CD4-positive, alpha-beta memory T cell (primary cell): ENCODE measurements at regions not wholly inside any gene's neighbourhood (a gene's known extent, or its start where the extent isn't known, plus 50 kb on each side); places are given as distances from the start of the nearest gene placed in this dataset.
"Not testable (repeated sequence)": the region's sequence is repeated elsewhere in the genome, so short reads cannot be mapped to it uniquely, and the experiment has no call there.

Experiments
- CTCF ChIA-PET: fragments of 350-600 bp; sonication (Branson Sonifier 250); formaldehyde crosslinking; loops from one replicate; lab custom pipeline; 2021; ENCODE audit warnings: inconsistent platforms; ENCODE audit not compliant: partially characterized antibody; lab: Charles Lee
- POLR2A ChIA-PET: fragments of 350-600 bp; sonication (Branson Sonifier 250); formaldehyde crosslinking; loops from one replicate; lab custom pipeline; 2021; ENCODE audit not compliant: partially characterized antibody; lab: Charles Lee
- DNase-seq, 5 donors: peaks; one replicate each; pipeline versions ENCODE4 v3.0.0 to v3.0.0-alpha.2; 2020 to 2022; ENCODE audit warnings: mixed read lengths in 1 of 5
- H3K27ac ChIP-seq: one replicate; pipeline ENCODE4 v1.7.0; 2013; ENCODE audit warnings: low read depth, low read length
- H3K27me3 ChIP-seq: 2 replicates; pipeline ENCODE4 v1.7.0; 2013; ENCODE audit warnings: mild to moderate bottlenecking, low read length, moderate library complexity; ENCODE audit not compliant: insufficient read depth
- H3K36me3 ChIP-seq: 2 replicates; pipeline ENCODE4 v1.7.0; 2013; ENCODE audit warnings: mild to moderate bottlenecking, low read length, moderate library complexity; ENCODE audit not compliant: insufficient read depth
- H3K4me1 ChIP-seq: 2 replicates; pipeline ENCODE4 v1.7.0; 2013; ENCODE audit warnings: mild to moderate bottlenecking, low read length, moderate library complexity; ENCODE audit not compliant: insufficient read depth
- H3K4me3 ChIP-seq, 2 donors: one replicate each; pipeline ENCODE4 v1.7.0; 2013; ENCODE audit warnings: low read length in 2 of 2, mild to moderate bottlenecking in 1 of 2
- H3K9me3 ChIP-seq, 2 donors: one replicate each; pipeline ENCODE4 v1.7.0; 2013; ENCODE audit warnings: low read length in 2 of 2, control low read depth in 1 of 2; ENCODE audit not compliant: control insufficient read depth in 1 of 2
- H3K27ac Mint-ChIP-seq, 7 donors: one replicate each; pipeline ENCODE4 v1.8.0; 2020 to 2021; ENCODE audit warnings: mixed read lengths in 7 of 7, mild to moderate bottlenecking in 6 of 7, inconsistent platforms in 3 of 7, moderate library complexity in 3 of 7
- H3K27me3 Mint-ChIP-seq, 2 donors: one replicate each; pipeline ENCODE4 v1.8.0; 2020 to 2021; ENCODE audit warnings: mixed read lengths in 2 of 2
- H3K36me3 Mint-ChIP-seq, 2 donors: one replicate each; pipeline ENCODE4 v1.8.0; 2020 to 2021; ENCODE audit warnings: mixed read lengths in 2 of 2, inconsistent platforms in 1 of 2, mild to moderate bottlenecking in 1 of 2
- H3K4me1 Mint-ChIP-seq, 4 donors: one replicate each; pipeline ENCODE4 v1.8.0; 2020 to 2021; ENCODE audit warnings: mixed read lengths in 4 of 4, mild to moderate bottlenecking in 1 of 4
- H3K4me3 Mint-ChIP-seq, 8 donors: one replicate each; pipeline ENCODE4 v1.8.0; 2020 to 2021; ENCODE audit warnings: mixed read lengths in 8 of 8, mild to moderate bottlenecking in 7 of 8, moderate library complexity in 6 of 8, inconsistent platforms in 3 of 8
- H3K9me3 Mint-ChIP-seq, 8 donors: one replicate each; pipeline ENCODE4 v1.8.0; 2020 to 2021; ENCODE audit warnings: mixed read lengths in 8 of 8, mild to moderate bottlenecking in 5 of 8, inconsistent platforms in 3 of 8, moderate library complexity in 1 of 8
- intact Hi-C: fragments of 100-400 bp; cut with micrococcal nuclease; formaldehyde crosslinking; loops from one replicate; pipeline ENCODE4 v1.15.1; 2023

DNA sequence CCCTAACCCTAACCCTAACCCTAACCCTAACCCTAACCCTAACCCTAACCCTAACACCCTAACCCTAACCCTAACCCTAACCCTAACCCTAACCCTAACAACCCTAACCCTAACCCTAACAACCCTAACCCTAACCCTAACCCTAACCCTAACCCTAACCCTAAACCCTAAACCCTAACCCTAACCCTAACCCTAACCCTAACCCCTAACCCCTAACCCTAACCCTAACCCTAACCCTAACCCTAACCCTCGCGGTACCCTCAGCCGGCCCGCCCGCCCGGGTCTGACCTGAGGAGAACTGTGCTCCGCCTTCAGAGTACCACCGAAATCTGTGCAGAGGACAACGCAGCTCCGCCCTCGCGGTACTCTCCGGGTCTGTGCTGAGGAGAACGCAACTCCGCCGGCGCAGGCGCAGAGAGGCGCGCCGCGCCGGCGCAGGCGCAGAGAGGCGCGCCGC lies 270.7 kb downstream of the OR4F29 start:
- H3K36me3 ChIP-seq, H3K36me3 Mint-ChIP-seq, H3K9me3 Mint-ChIP-seq, H3K27ac ChIP-seq, intact Hi-C loops, H3K4me3 Mint-ChIP-seq, H3K4me1 Mint-ChIP-seq, H3K27me3 Mint-ChIP-seq, POLR2A ChIA-PET, H3K27me3 ChIP-seq, H3K4me3 ChIP-seq, H3K4me1 ChIP-seq, H3K9me3 ChIP-seq, CTCF ChIA-PET: not testable (repeated sequence)
- DNase-seq = peak in 1 of 5 donors; percentile 35
- H3K27ac Mint-ChIP-seq = peak overlapping the region in 1 of 7 donors; percentile 54

DNA sequence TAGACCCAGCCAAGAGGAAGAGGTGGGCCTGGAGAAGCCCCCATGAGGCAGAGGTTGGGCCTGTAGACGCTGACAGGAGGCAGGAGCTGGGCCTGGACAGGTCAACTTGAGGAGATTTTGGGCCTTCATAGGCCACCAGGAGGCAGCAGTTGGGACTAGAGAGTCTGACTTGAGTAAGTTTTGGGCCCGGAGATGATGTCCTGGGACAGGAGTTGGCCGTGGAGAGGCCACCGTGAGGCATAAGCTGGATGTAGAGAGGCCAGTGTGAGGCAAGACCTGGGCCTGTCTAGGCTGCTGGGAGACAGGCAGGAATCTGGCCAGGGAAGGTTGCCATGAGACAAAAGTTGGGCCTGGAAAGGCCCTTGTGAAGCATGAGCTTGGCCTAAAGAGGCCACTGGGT lies 312.6 kb downstream of the OR4F29 start:
- H3K27ac Mint-ChIP-seq, intact Hi-C loops, H3K4me3 ChIP-seq, POLR2A ChIA-PET, H3K4me3 Mint-ChIP-seq, DNase-seq, H3K27me3 ChIP-seq, H3K27ac ChIP-seq, H3K36me3 Mint-ChIP-seq, H3K4me1 ChIP-seq, H3K36me3 ChIP-seq, H3K9me3 Mint-ChIP-seq, H3K27me3 Mint-ChIP-seq, H3K4me1 Mint-ChIP-seq, CTCF ChIA-PET, H3K9me3 ChIP-seq: not testable (repeated sequence)

DNA sequence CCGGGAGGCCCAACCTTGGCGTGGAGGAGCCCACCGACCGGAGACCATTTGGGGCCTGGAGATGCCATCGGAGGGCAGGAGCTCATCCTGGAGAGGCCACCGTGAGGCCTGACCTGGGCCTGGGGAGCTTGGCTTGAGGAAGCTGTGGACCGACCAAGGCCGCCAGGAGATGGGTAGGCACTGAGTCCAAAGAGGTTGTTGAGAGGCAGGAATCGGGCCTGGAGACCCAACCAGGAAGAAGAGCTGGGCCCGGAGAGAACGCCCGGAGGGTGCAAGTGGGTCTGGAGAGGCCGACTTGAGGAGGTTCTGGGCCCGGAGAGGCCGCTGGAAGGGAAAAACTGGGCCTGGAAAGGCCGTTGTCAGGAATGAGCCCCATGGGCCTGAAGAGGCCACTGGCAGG lies 313.8 kb downstream of the OR4F29 start:
- H3K4me3 ChIP-seq, H3K27me3 ChIP-seq, H3K36me3 ChIP-seq, H3K27ac Mint-ChIP-seq, intact Hi-C loops, CTCF ChIA-PET, H3K27ac ChIP-seq, H3K4me1 Mint-ChIP-seq, H3K4me3 Mint-ChIP-seq, DNase-seq, H3K9me3 Mint-ChIP-seq, H3K36me3 Mint-ChIP-seq, H3K9me3 ChIP-seq, POLR2A ChIA-PET, H3K27me3 Mint-ChIP-seq, H3K4me1 ChIP-seq: not testable (repeated sequence)

GRCh38 chr1:136344-136932 lies 315.0 kb downstream of the OR4F29 start:
- H3K36me3 Mint-ChIP-seq, POLR2A ChIA-PET, H3K4me1 Mint-ChIP-seq, H3K27me3 Mint-ChIP-seq, H3K27ac Mint-ChIP-seq, H3K9me3 Mint-ChIP-seq, H3K4me3 Mint-ChIP-seq, H3K4me3 ChIP-seq, H3K27me3 ChIP-seq, intact Hi-C loops, H3K27ac ChIP-seq, H3K9me3 ChIP-seq, CTCF ChIA-PET, H3K4me1 ChIP-seq, H3K36me3 ChIP-seq: not testable (repeated sequence)
- DNase-seq = peak in 1 of 5 donors; percentile 11

DNA sequence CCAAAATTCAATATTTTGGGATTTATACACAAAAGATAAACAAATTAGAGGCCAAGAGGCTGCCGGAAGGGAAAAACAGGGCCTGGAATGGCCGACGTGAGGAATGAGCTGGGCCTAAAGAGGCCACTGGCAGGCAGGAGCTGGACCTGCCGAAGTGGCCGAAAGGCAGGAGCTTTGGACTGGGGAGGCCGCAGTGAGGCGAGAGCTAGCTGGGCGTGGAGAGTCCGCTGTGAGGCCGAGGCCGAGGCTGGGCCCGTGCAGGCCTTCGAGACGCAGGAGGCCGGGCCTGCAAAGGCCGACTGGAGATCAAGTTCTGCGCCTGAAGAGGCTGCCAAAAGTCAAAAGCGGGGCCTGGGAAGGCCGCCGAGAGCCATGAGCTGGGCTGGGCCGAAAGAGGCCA lies 316.5 kb downstream of the OR4F29 start:
- not testable (repeated sequence) for H3K4me1 Mint-ChIP-seq

GRCh38 chr1:118440-118839 lies 333.0 kb downstream of the OR4F29 start:
- H3K27ac Mint-ChIP-seq = not testable (repeated sequence)

More for the DNA sequence above, 316.5 kb downstream of the OR4F29 start:
- H3K27ac ChIP-seq, H3K36me3 ChIP-seq, H3K27ac Mint-ChIP-seq, H3K9me3 Mint-ChIP-seq, H3K27me3 Mint-ChIP-seq, H3K27me3 ChIP-seq, H3K4me3 ChIP-seq, H3K9me3 ChIP-seq, H3K4me3 Mint-ChIP-seq, H3K4me1 ChIP-seq, intact Hi-C loops, H3K36me3 Mint-ChIP-seq, POLR2A ChIA-PET, CTCF ChIA-PET: not testable (repeated sequence)
- DNase-seq = peak in 1 of 5 donors; percentile 11

GRCh38 chr1:115534-115933 lies 335.9 kb downstream of the OR4F29 start:
- POLR2A ChIA-PET, H3K9me3 ChIP-seq, H3K36me3 ChIP-seq, CTCF ChIA-PET, H3K4me3 Mint-ChIP-seq, H3K27me3 Mint-ChIP-seq, H3K4me3 ChIP-seq, DNase-seq, H3K4me1 Mint-ChIP-seq, H3K36me3 Mint-ChIP-seq, H3K27ac Mint-ChIP-seq, H3K27ac ChIP-seq, H3K27me3 ChIP-seq, H3K4me1 ChIP-seq, intact Hi-C loops, H3K9me3 Mint-ChIP-seq: not testable (repeated sequence)

More at GRCh38 chr1:118440-118839, 333.0 kb downstream of the OR4F29 start:
- POLR2A ChIA-PET, H3K27me3 ChIP-seq, H3K36me3 Mint-ChIP-seq, H3K36me3 ChIP-seq, H3K9me3 Mint-ChIP-seq, H3K4me1 Mint-ChIP-seq, CTCF ChIA-PET, H3K4me1 ChIP-seq, H3K4me3 ChIP-seq, DNase-seq, H3K27me3 Mint-ChIP-seq, H3K9me3 ChIP-seq, H3K4me3 Mint-ChIP-seq, intact Hi-C loops, H3K27ac ChIP-seq: not testable (repeated sequence)

- H3K27me3 Mint-ChIP-seq, intact Hi-C loops, H3K9me3 Mint-ChIP-seq, H3K36me3 Mint-ChIP-seq, H3K27ac Mint-ChIP-seq, H3K4me1 ChIP-seq, H3K4me3 Mint-ChIP-seq, H3K4me3 ChIP-seq, H3K4me1 Mint-ChIP-seq, H3K36me3 ChIP-seq, H3K27ac ChIP-seq, H3K27me3 ChIP-seq, POLR2A ChIA-PET, CTCF ChIA-PET, H3K9me3 ChIP-seq, DNase-seq: not testable (repeated sequence)
Measured at GRCh38 chr1:104776-105175, 346.7 kb downstream of the OR4F29 start.
